GM23248 (cell line): ENCODE measurements at regions not wholly inside any gene's neighbourhood (a gene's known extent, or its start where the extent isn't known, plus 50 kb on each side); places are given as distances from the start of the nearest gene placed in this dataset.

Experiments
- EZH2 ChIP-seq: fragments of 200-600 bp; sonication (generic); IDR thresholded peaks from 2 replicates; pipeline ENCODE4 v1.6.1; 2018; ENCODE audit warnings: antibody characterized with exemption, mild to moderate bottlenecking; ENCODE audit not compliant: insufficient read depth, poor library complexity, severe bottlenecking
- EZH2phosphoT487 ChIP-seq: fragments of 200-600 bp; sonication (generic); IDR thresholded peaks from 2 replicates; pipeline ENCODE4 v1.6.1; 2018; ENCODE audit warnings: antibody characterized with exemption, moderate library complexity, mild to moderate bottlenecking, low read depth; ENCODE audit not compliant: insufficient read depth

DNA sequence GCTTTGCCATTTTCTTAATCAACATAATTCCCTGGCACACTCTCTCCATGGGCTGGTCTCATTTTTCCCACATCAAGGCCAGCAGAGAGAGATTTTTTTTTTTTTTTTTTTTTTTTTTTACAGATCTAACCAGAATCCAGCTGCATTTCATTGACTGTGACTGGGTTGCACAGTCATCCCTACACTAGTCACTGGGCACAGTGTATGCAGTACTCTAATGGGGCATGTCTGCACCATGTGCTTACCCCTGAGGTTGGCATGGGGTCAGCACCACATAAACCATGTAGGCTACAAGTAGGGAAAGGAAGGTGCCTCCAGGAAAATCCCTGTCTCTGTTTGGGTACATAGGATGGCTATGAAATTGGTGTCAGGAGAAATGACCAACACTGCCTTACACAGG is 64.1 kb upstream of the LRP8 start:
- no peak for TF ChIP-seq EZH2phosphoT487
- TF ChIP-seq EZH2 = no peak
